Natural killer cell (primary cell): ENCODE measurements at regions not wholly inside any gene's neighbourhood (a gene's known extent, or its start where the extent isn't known, plus 50 kb on each side); places are given as distances from the start of the nearest gene placed in this dataset.

ENCODE experiments used
- ATAC-seq, 3 donors: fragments of 150-1000 bp in 2 of 3; fragments of 200-7000 bp in 1 of 3; cut with Tn5 transposase; 1 replicate in 1 of 3; 2 replicates in 2 of 3; pipeline ENCODE4 v1.10.0; 2021; ENCODE audit warnings: mild to moderate bottlenecking in 2 of 3, moderate library complexity in 2 of 3
- DNase-seq, 2 donors: peaks; one replicate each; pipeline versions ENCODE4 v3.0.0 to v3.0.0-alpha.2; 2013 to 2021; ENCODE audit warnings: mixed read lengths in 1 of 2
- H3K27ac ChIP-seq: one replicate; pipeline ENCODE4 v1.5.1; 2013; ENCODE audit warnings: mild to moderate bottlenecking, low read length
- H3K27me3 ChIP-seq: one replicate; pipeline ENCODE4 v1.6.1; 2013; ENCODE audit warnings: low read length; ENCODE audit not compliant: control insufficient read depth, insufficient read depth
- H3K36me3 ChIP-seq: one replicate; pipeline ENCODE4 v1.6.1; 2013; ENCODE audit warnings: low read length; ENCODE audit not compliant: control insufficient read depth, insufficient read depth
- H3K4me1 ChIP-seq: one replicate; pipeline ENCODE4 v1.6.1; 2013; ENCODE audit warnings: low read length; ENCODE audit not compliant: control insufficient read depth, insufficient read depth
- H3K4me3 ChIP-seq: one replicate; pipeline ENCODE4 v1.5.1; 2013; ENCODE audit warnings: low read length
- H3K9me3 ChIP-seq: one replicate; pipeline ENCODE4 v1.6.1; 2013; ENCODE audit warnings: low read length; ENCODE audit not compliant: control insufficient read depth, insufficient read depth
- H3K27ac Mint-ChIP-seq, 2 donors: one replicate each; pipeline ENCODE4 v1.8.0; 2022; ENCODE audit warnings: mild to moderate bottlenecking in 2 of 2, mixed read lengths in 2 of 2, moderate library complexity in 1 of 2
- H3K27me3 Mint-ChIP-seq, 2 donors: one replicate each; pipeline ENCODE4 v1.8.0; 2022; ENCODE audit warnings: low read depth in 2 of 2, mixed read lengths in 2 of 2
- H3K36me3 Mint-ChIP-seq: one replicate; pipeline ENCODE4 v1.8.0; 2022; ENCODE audit warnings: mixed read lengths
- H3K4me1 Mint-ChIP-seq, 2 donors: one replicate each; pipeline ENCODE4 v1.8.0; 2022; ENCODE audit warnings: mixed read lengths in 2 of 2
- H3K4me3 Mint-ChIP-seq: one replicate; pipeline ENCODE4 v1.8.0; 2022; ENCODE audit warnings: mild to moderate bottlenecking, moderate library complexity, mixed read lengths
- H3K9me3 Mint-ChIP-seq, 2 donors: one replicate each; pipeline ENCODE4 v1.8.0; 2022; ENCODE audit warnings: mixed read lengths in 2 of 2
- whole genome bisulfite sequencing: methylation state at CpG from one replicate; pipeline ENCODE4 v1.1.7; 2013; ENCODE audit warnings: missing lambda C conversion rate; ENCODE audit not compliant: insufficient coverage; 5-methylcytosine and 5-hydroxymethylcytosine counted together
- intact Hi-C: fragments of 100-400 bp; cut with micrococcal nuclease; formaldehyde crosslinking; loops from one replicate; pipeline ENCODE4 v1.14.2; 2022
- TF ChIP-seq, protein P1 (sequence below): fragments of 200-600 bp; IDR thresholded peaks from one replicate; pipeline ENCODE4 v1.8.0; 2022; ENCODE audit warnings: antibody characterized with exemption

GRCh38 chr22:34709641-34710040, 356.3 kb upstream of the ISX start:
- H3K9me3 Mint-ChIP-seq = peaks cover 3 to 5% of the 10 kb centered on the region in 2 donors

DNA sequence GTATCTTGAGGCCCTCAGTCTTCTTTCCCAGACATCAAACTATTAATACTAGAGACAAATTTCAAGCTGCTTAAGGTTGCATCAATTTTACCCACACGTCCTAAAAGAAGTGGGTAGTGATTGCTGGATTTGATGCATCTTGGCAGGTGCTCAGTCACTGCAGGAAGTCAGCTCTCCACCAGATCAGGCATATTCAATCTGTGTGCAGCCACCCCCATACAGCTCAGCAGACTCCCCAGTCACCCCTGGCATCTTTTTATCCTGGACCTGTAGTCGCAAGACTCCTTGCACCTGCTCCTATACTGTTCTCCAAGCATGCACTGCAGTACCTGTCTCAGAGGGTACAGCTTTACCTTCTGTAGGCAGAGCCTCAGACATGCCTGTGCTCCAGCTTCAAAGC, 343.1 kb upstream of the ISX start:
- no peak for DNase-seq
- Histone ChIP-seq H3K4me1 (no peaks in the 10 kb centered on the region), H3K4me3 (no peak overlapping the region), H3K9me3 (peaks cover 3% of the 10 kb centered on the region), H3K27me3 (no peaks in the 10 kb centered on the region), H3K27ac (no peak overlapping the region), H3K36me3 (no peaks in the 10 kb centered on the region)
- H3K4me3 Mint-ChIP-seq = no peak overlapping the region
- peaks cover 12% of the 10 kb centered on the region for H3K36me3 Mint-ChIP-seq
- no peak for ATAC-seq
- no peaks in the 10 kb centered on the region for H3K4me1 Mint-ChIP-seq
- no peak overlapping the region for H3K27ac Mint-ChIP-seq
- WGBS = 69% methylated on average over 2 of the region's 2 CpGs
- intact Hi-C loops = no loop called here
- TF ChIP-seq, protein P1, sequence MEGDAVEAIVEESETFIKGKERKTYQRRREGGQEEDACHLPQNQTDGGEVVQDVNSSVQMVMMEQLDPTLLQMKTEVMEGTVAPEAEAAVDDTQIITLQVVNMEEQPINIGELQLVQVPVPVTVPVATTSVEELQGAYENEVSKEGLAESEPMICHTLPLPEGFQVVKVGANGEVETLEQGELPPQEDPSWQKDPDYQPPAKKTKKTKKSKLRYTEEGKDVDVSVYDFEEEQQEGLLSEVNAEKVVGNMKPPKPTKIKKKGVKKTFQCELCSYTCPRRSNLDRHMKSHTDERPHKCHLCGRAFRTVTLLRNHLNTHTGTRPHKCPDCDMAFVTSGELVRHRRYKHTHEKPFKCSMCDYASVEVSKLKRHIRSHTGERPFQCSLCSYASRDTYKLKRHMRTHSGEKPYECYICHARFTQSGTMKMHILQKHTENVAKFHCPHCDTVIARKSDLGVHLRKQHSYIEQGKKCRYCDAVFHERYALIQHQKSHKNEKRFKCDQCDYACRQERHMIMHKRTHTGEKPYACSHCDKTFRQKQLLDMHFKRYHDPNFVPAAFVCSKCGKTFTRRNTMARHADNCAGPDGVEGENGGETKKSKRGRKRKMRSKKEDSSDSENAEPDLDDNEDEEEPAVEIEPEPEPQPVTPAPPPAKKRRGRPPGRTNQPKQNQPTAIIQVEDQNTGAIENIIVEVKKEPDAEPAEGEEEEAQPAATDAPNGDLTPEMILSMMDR = no peak
- peaks cover 7% of the 10 kb centered on the region in 2 donors for H3K27me3 Mint-ChIP-seq
- H3K9me3 Mint-ChIP-seq = peaks cover 11 to 14% of the 10 kb centered on the region in 2 donors

More at GRCh38 chr22:34709641-34710040, 356.3 kb upstream of the ISX start:
- H3K27ac Mint-ChIP-seq = no peak overlapping the region
- Histone ChIP-seq H3K4me1 (no peaks in the 10 kb centered on the region), H3K4me3 (no peak overlapping the region), H3K27ac (no peak overlapping the region), H3K36me3 (no peaks in the 10 kb centered on the region), H3K9me3 (no peaks in the 10 kb centered on the region), H3K27me3 (no peaks in the 10 kb centered on the region)
- H3K27me3 Mint-ChIP-seq = no peaks in the 10 kb centered on the region
- H3K36me3 Mint-ChIP-seq = no peaks in the 10 kb centered on the region
- no peak overlapping the region for H3K4me3 Mint-ChIP-seq
- DNase-seq (no peak), ATAC-seq (no peak)
- H3K4me1 Mint-ChIP-seq = no peaks in the 10 kb centered on the region
- intact Hi-C loops = no loop called here
- 74% methylated on average over 2 of the region's 2 CpGs for WGBS
- TF ChIP-seq, protein P1 = no peak

DNA sequence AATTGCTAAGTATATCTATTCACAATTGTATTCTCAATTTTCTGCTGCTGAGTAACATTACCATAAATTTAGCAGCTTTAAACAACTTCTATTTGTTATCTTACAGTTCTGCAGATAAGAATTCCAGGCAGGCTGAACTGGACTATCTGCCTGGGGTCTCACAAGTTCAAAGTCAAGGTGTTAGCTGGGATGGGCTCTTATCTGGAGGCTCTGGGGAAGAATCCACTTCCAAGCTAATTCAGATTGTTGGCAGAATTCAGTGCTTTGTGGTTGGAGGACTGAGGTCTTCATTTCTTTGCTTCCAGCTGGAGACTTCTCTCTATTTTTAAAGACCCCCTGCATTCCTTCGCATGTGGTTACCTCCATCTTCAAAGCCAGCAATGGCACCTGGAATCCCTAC, 329.9 kb upstream of the ISX start:
- TF ChIP-seq, protein P1 = no peak

GRCh38 chr22:34738661-34739400, 327.1 kb upstream of the ISX start:
- Histone ChIP-seq H3K27ac (no peak overlapping the region), H3K9me3 (no peaks in the 10 kb centered on the region), H3K4me1 (no peaks in the 10 kb centered on the region), H3K36me3 (no peaks in the 10 kb centered on the region), H3K27me3 (no peaks in the 10 kb centered on the region), H3K4me3 (no peak overlapping the region)
- H3K27me3 Mint-ChIP-seq = peaks cover 0 to 3% of the 10 kb centered on the region in 2 donors
- H3K4me1 Mint-ChIP-seq = no peaks in the 10 kb centered on the region
- 63% methylated on average over 3 of the region's 3 CpGs for WGBS
- H3K36me3 Mint-ChIP-seq = no peaks in the 10 kb centered on the region
- TF ChIP-seq, protein P1 = no peak
- intact Hi-C loops = no loop called here
- no peak for DNase-seq
- H3K4me3 Mint-ChIP-seq = no peak overlapping the region
- peaks cover 0 to 3% of the 10 kb centered on the region in 2 donors for H3K9me3 Mint-ChIP-seq
- H3K27ac Mint-ChIP-seq = no peak overlapping the region
- no peak for ATAC-seq

More for the DNA sequence above, 329.9 kb upstream of the ISX start:
- H3K36me3 ChIP-seq = no peaks in the 10 kb centered on the region
- no peak overlapping the region for H3K27ac ChIP-seq
- intact Hi-C loops = no loop called here
- Mint-ChIP-seq H3K27ac (no peak overlapping the region), H3K27me3 (no peaks in the 10 kb centered on the region), H3K4me3 (no peak overlapping the region), H3K36me3 (no peaks in the 10 kb centered on the region), H3K9me3 (no peaks in the 10 kb centered on the region), H3K4me1 (no peaks in the 10 kb centered on the region)
- ATAC-seq (no peak), DNase-seq (no peak)
- no peaks in the 10 kb centered on the region for H3K4me1 ChIP-seq
- WGBS = 71% methylated on average over 1 of the region's 1 CpG
- H3K27me3 ChIP-seq = no peaks in the 10 kb centered on the region
- no peaks in the 10 kb centered on the region for H3K9me3 ChIP-seq
- no peak overlapping the region for H3K4me3 ChIP-seq
